HG03439 (cell line): ENCODE measurements at regions not wholly inside any gene's neighbourhood (a gene's known extent, or its start where the extent isn't known, plus 50 kb on each side); places are given as distances from the start of the nearest gene placed in this dataset.
"Not testable (repeated sequence)": the region's sequence is repeated elsewhere in the genome, so short reads cannot be mapped to it uniquely, and the experiment has no call there.

Source experiments
- ATAC-seq: cut with Tn5 transposase; IDR thresholded peaks from one replicate; pipeline ENCODE4 v1.9.1; 2021; ENCODE audit warnings: mild to moderate bottlenecking, moderate library complexity; ENCODE audit not compliant: unreplicated experiment

GRCh38 chr6:51462896-51463295 lies 624.5 kb downstream of the PKHD1 start:
- no peak for ATAC-seq

GRCh38 chr6:51463321-51463720 lies 624.1 kb downstream of the PKHD1 start:
- no peak for ATAC-seq

GRCh38 chr6:51464956-51465355 lies 622.5 kb downstream of the PKHD1 start:
- no peak for ATAC-seq

GRCh38 chr6:51466427-51466826 lies 621.0 kb downstream of the PKHD1 start:
- no peak for ATAC-seq

GRCh38 chr6:51467231-51467952 lies 620.0 kb downstream of the PKHD1 start:
- no peak for ATAC-seq

GRCh38 chr6:51468704-51469103 lies 618.7 kb downstream of the PKHD1 start:
- ATAC-seq = no peak

GRCh38 chr6:51472745-51473487 lies 614.5 kb downstream of the PKHD1 start:
- no peak for ATAC-seq

GRCh38 chr6:51474022-51474975 lies 613.1 kb downstream of the PKHD1 start:
- no peak for ATAC-seq

GRCh38 chr6:51477711-51478311 lies 609.6 kb downstream of the PKHD1 start:
- ATAC-seq = no peak

GRCh38 chr6:51479296-51479695 lies 608.1 kb downstream of the PKHD1 start:
- no peak for ATAC-seq

GRCh38 chr6:51480040-51480439 lies 607.4 kb downstream of the PKHD1 start:
- ATAC-seq = no peak

GRCh38 chr6:51485869-51486268 lies 601.5 kb downstream of the PKHD1 start:
- not testable (repeated sequence) for ATAC-seq

GRCh38 chr6:51487937-51488336 lies 599.5 kb downstream of the PKHD1 start:
- ATAC-seq = no peak

GRCh38 chr6:51489133-51489532 lies 598.3 kb downstream of the PKHD1 start:
- no peak for ATAC-seq

GRCh38 chr6:51490101-51490500 lies 597.3 kb downstream of the PKHD1 start:
- ATAC-seq = no peak

- no peak for ATAC-seq
Observed at GRCh38 chr6:51494342-51494741, 593.1 kb downstream of the PKHD1 start.

- no peak for ATAC-seq
Observed at GRCh38 chr6:51495096-51495495, 592.3 kb downstream of the PKHD1 start.

- no peak for ATAC-seq
Observed at GRCh38 chr6:51495610-51496396, 591.6 kb downstream of the PKHD1 start.

- ATAC-seq = no peak
Observed at GRCh38 chr6:51502996-51503395, 584.4 kb downstream of the PKHD1 start.

- no peak for ATAC-seq
Observed at GRCh38 chr6:51505434-51505833, 582.0 kb downstream of the PKHD1 start.
